GM11168 (cell line): ENCODE measurements at regions not wholly inside any gene's neighbourhood (a gene's known extent, or its start where the extent isn't known, plus 50 kb on each side); places are given as distances from the start of the nearest gene placed in this dataset.

Experiments
- in situ Hi-C: fragments of 300-500 bp; cut with MboI; formaldehyde crosslinking; loops from one replicate; pipeline ENCODE4 v1.12.0; 2022; ENCODE audit warnings: low sequenced_read_pairs; ENCODE audit not compliant: unreplicated experiment

GRCh38 chr1:88288571-88288970 lies 395.5 kb upstream of the PKN2 start:
- in situ Hi-C loops: no loop called here

DNA sequence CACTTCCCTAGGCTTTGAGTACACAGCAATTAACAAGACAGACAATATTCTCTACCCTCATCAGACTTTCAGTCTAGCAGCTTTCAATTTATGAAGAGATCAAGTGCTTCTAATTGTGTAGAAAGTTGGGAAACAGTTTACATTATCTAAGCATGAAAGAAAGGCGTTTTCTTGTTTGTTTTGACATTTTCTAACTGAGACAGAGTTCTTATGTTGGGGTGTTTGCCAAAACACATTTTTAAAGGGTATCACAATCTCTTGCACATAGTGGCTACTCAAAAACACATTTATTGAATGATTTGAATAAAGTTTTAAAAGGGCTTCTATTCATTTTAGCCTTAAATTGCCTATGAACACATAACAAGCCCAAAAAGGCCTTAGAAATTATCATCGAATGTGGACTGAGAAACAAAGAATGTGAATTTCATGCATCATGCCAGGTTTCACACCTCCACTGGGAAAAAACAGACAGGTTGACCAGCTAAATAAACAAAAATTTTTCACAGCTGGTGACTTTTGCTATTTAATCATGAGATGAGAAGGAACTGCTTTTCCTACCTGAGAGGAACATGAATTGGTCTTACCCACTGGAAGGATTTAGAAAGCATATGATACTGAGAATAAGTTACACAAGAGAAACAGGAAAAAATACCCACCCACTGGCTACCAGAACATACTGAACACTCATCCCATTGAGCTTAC lies 394.5 kb upstream of the PKN2 start:
- in situ Hi-C loops: no loop called here

GRCh38 chr1:88291611-88292354 lies 392.3 kb upstream of the PKN2 start:
- in situ Hi-C loops: no loop called here

GRCh38 chr1:88293691-88294190 lies 390.3 kb upstream of the PKN2 start:
- in situ Hi-C loops: no loop called here

DNA sequence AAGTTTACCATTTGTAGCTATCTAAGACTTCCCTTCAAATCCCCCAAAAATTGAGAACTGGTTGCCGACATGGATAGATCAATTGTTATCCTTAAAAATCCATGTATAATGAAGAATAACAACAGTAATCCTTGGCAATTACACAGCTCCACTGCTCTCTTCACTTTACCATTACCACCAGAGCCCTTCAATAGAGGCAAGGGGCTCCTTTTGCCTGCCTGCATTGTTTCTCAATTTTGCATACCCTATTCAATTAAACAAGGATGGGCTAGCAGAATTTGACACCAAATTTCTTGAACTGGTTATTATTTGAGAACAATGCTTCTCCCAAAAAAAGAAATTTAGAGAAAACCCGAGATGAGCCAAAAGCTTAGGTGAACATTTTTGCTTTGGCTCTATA lies 387.8 kb upstream of the PKN2 start:
- in situ Hi-C loops: no loop called here

DNA sequence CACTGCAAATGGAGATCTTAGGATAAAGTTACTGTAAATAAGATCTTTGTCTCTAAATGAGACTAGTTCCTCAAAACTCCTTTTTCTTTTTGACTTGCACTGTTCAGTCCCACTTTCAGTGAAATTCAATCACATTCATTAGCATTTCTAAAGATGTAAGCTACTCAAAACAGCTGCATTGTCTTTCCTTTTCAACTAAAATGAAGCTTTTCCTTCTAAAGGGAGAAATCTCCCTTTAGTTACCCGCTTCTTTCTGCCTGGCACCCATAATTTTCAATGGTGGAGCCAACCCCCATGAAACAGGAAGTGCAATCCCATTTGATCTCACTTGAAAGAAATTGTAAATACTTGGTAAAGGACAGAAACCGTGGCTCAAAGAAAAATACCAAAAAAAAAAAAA lies 387.4 kb upstream of the PKN2 start:
- in situ Hi-C loops: no loop called here

DNA sequence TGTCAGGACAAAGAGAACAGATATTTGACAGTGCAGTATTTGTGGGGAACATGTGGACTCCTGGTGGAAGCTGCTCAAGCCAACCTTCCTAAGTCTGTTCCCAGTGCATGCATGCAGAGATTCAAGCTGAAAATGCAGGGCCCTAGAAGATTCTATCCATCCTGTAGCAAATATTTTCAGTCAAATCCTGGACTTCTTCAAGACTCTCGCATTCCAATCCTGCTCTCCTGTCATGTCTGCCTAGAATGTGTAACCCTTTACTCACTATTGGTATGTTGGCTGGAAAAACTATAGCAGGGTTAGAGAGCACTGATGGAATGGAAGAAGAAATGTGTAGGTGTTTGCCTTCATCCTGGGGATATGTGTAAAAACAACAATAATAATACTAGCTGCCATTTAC lies 385.6 kb upstream of the PKN2 start:
- in situ Hi-C loops: no loop called here

DNA sequence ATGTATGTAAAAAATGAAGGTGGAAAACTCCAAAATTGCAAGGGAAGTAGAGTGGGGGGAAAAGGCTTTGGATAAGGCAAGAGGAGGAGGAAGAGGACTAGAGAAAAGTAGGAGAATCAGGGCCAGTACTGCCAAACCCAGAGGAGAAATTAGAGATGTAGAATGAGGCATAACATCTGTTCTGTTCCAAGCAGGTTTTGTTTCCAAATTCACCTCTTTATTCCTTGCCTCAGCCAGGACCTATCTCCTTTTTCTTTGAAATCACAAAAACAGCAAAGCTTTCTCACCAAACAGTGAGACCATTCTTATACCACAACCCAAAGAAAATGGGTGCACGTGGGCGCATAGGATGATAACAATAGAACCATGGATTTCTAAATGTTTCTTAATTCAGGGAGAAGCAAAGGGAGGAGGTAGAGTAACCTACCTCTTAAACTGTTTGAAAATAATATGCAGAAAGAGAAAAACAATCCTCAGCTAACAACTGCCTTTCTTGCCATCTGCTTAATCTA lies 383.3 kb upstream of the PKN2 start:
- in situ Hi-C loops: no loop called here

GRCh38 chr1:88302843-88303486 lies 381.1 kb upstream of the PKN2 start:
- in situ Hi-C loops: no loop called here

- in situ Hi-C loops: no loop called here
These were observed 372.8 kb upstream of the PKN2 start for GRCh38 chr1:88311265-88311664.

DNA sequence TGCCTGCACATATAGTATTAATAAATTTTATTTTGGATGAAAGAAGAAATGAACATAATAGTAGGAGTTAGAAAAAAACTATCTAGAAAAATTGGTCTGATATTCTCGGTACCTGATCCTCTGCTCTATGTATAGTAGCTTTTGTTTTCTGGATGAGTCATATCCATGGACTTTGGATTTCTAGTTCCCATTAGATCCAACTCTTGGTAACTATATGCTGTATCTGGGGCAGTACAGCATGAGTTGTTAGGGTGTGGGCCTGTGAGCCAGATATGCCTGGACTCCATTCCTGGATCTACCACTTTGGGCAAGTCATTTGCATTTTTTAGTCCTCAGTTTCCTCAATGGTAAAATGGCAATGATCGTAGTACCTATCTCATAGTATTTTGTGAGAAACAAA lies 372.2 kb upstream of the PKN2 start:
- in situ Hi-C loops: no loop called here

GRCh38 chr1:88317396-88317795 lies 366.7 kb upstream of the PKN2 start:
- in situ Hi-C loops: no loop called here

DNA sequence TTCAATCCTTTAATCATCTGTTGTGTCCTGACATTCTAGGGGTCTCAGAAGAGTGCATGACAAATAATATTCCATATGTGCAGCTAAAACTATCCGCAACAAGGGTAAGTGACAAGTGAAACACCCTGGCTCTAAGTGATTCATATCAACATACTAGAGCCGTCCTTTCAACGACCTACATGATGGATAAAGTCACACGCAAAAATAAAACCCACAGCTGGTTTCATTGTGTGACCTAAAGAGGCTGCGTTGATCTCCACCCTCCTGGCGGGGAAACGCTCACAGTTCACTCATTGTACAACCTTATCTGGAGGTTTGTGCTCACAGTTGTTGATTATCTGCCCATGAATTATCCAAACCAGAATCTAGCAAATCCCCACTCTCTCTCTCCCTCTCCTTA lies 365.3 kb upstream of the PKN2 start:
- in situ Hi-C loops: no loop called here

DNA sequence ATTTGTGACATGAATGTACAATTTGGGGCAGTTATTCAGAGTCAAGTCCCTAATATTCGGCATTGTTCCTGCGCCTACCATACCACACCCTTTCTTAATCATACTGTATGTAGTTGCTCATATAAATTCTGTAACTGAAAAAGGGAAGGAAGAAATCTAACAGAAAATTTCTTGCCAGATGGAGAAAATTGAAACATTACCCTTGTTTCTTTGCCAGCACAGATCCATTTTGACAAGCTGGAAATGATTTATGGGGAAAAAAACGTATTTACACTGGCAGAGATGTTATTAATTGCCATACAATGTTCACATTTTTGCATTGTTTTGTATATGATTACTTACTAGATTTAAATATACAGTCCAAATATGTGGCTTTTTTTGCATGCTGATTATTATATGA lies 363.8 kb upstream of the PKN2 start:
- in situ Hi-C loops: no loop called here

DNA sequence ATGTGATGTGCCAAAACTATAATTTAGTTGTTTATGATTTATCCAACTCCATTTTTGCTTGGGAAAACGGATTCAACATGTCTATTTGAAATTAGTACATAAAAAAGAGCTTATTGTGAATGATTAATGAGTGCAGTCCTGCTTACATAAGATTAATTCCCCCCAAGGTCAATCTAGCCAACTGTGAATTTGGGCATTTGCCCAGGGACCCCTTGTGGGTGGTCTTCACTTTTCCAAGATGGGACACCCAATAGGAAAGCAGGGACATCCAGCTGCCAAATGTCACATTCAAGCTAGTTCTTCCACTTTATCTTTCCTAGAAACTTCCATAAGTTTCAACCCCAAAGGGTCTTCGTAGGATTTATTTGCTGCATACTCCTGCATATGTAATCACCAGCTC lies 362.4 kb upstream of the PKN2 start:
- in situ Hi-C loops: no loop called here

GRCh38 chr1:88324899-88325298 lies 359.2 kb upstream of the PKN2 start:
- in situ Hi-C loops: no loop called here

GRCh38 chr1:88327391-88328267 lies 356.4 kb upstream of the PKN2 start:
- in situ Hi-C loops: no loop called here

DNA sequence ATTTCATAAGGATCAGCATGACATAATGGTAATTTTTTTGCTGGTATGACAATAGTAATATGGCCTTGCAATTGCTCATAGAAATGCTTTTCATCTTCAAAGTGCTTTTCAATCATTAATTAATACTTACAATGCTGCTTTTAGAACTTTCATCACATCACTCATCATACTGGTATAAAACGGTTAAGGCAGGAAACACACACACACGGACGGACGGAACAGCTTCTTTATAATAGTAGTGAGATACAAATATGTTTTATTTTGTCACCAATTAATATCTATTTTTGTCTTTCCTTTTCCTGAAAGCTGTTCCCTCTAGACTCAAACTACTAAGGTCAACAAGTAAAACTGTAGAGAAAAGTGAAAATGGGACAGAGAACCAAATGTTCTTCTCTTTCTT lies 353.9 kb upstream of the PKN2 start:
- in situ Hi-C loops: no loop called here

GRCh38 chr1:88333086-88333695 lies 350.9 kb upstream of the PKN2 start:
- in situ Hi-C loops: no loop called here

- in situ Hi-C loops: no loop called here
These were observed 342.6 kb upstream of the PKN2 start for GRCh38 chr1:88341447-88341846.
